HG03520 (cell line): ENCODE measurements at regions not wholly inside any gene's neighbourhood (a gene's known extent, or its start where the extent isn't known, plus 50 kb on each side); places are given as distances from the start of the nearest gene placed in this dataset.

ENCODE experiments used
- ATAC-seq: cut with Tn5 transposase; IDR thresholded peaks from one replicate; pipeline ENCODE4 v1.9.1; 2021; ENCODE audit warnings: mild to moderate bottlenecking, moderate library complexity; ENCODE audit not compliant: unreplicated experiment

DNA sequence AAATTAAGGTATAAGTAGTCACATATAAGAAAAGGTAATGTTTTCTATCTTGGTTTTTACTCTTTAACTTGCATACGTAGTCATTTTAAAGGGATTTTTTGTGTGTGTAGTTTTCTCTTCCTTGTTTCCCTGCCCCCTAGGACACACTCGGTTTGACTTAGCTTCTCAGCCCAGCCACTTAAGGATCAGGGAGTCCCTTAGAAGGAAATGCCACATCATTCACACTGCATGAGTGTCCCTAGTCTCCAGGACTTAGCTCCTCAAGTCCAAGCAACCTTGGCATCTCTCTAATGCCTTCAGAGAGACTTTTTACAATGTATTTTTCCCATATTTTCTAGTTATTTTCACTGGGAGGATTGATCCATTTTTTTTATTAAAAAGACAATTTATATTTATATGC is 1407.7 kb downstream of the EFNB2 start:
- ATAC-seq, result no peak

DNA sequence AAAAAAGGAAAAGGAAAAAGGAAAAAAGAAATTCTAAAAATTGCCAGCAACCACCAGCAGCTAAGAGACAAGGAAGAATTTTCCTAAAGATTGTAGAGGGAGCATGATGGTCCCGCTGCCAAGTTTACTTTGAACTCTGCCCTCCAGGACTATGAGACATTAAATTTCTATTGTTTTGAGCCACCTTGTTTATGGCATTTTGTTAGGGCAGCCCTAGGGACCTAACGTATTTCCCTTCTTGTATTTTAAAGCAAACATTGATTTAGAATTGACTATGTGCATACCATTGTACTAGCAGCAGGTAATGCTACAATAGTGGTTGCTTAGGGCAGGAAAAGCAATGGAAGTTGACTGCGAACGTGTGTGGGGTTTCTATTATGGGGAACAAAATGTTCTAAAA is 1414.2 kb downstream of the EFNB2 start:
- ATAC-seq, result no peak

DNA sequence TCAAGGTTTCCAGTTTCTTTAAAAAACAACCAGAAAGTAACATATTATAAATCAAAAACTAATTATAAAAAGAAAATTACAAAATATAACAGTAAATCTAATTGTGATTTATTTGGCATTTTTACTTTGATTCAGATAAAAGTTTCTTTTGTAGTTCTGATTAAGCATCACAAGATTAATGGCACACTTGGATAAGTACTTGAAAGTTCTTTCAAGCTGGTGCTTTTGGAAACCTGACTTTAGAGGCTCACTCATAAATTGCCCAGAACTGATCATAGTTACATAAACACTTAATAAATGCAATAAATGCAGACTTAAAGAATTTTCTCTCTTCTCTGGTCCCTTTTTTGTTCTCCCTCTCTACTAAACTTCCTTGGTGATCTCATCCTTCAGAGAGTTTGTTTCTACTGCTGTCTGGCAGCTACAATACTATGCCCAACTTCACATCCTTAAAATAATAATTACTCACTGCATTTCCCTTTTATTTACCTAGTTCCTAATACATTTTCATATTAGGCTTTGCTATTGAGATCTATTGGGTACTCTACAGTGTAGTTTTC is 1417.0 kb downstream of the EFNB2 start:
- no peak for ATAC-seq

DNA sequence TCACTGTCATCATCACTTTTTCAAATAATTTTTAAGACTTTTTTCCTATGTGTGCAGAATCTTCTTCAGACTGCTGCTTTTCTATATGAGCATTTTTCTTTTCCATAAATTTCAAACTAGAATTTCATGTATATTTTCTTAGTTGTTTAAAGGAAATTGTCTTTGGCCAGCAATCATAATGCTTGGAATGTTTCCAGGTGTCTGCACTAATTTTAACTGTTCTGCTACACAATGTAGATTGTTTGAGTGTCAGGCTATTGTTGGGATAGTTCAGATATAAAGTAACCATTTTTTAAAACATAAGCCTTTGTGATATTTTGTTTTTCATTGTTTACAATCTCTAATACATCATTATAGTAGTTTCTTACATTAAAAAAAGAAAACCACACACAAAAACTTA is 1418.5 kb downstream of the EFNB2 start:
- no peak for ATAC-seq

DNA sequence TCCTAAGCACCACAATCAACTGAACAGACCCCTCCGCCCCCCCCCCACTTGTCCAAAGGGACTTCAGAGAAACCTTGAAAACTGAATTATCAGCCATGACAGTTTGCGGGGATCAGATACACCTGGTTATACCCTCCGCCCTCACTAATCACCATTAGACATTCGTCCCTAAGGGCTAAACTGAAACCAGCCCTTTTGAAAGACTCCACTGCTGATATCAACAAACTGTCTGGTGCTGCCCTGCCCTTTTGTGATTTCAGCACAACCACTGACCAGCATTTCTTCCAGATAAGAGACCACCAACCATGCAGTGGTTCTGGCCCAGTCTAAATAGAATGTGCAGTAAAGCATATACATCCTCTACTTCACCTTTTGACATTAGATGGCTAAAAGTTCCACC is 1422.9 kb downstream of the EFNB2 start:
- no peak for ATAC-seq

DNA sequence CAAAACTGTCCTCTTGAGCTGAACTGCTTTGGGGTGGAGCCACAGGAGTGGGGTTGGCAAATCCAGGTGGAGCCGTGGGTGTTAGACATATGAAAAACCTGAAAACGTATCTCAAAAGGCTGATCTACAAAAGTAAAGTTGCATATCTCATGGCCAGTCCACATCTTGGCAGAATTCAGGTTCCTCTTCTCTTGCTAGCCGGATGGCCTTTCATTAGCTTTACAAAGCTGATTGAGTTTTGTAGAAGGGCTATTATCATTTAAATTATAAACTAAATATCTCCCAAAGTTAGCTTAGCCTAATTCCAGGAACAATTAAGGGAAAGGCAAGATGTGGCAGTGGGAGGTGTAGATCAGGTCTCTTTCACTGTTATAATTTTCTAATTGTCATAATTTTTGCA is 1427.7 kb downstream of the EFNB2 start:
- no peak for ATAC-seq

DNA sequence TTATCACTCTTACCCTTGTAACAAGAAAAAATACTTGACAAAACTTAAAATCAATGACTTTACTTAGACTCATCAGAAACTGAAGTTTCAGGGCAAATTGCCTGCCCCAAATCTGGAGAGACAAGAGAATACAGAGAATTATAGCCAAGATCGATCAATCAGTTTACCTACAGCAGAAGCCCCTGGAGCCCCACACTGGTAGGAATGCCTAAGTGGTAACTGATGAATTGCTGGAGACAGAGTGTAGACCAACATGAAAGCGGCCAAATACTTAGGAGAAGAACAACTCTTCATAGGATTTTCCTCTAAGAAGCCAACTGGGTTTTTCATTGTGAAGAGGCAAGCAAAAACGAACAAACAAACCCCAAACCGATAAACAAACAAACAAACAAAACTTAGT is 1430.0 kb downstream of the EFNB2 start:
- ATAC-seq, result no peak

DNA sequence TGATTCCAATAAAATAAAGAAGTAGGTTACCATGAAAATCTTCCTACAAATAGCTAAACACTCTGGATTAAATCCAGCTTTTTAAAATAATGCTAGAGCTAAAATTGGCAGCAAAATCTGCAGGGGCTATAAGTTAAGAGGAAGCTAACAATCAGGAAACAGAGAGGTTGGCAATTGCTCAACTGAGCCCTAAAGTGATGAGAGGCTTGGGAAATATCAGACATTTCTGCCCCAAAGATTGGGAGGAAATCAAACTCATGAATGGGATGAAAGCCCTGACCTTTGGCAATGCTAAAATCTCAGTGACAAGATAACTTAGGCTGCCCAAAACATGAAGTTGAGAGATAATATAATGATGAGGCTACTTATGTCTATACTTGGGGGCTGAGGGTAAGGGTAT is 1437.9 kb downstream of the EFNB2 start:
- no peak for ATAC-seq

DNA sequence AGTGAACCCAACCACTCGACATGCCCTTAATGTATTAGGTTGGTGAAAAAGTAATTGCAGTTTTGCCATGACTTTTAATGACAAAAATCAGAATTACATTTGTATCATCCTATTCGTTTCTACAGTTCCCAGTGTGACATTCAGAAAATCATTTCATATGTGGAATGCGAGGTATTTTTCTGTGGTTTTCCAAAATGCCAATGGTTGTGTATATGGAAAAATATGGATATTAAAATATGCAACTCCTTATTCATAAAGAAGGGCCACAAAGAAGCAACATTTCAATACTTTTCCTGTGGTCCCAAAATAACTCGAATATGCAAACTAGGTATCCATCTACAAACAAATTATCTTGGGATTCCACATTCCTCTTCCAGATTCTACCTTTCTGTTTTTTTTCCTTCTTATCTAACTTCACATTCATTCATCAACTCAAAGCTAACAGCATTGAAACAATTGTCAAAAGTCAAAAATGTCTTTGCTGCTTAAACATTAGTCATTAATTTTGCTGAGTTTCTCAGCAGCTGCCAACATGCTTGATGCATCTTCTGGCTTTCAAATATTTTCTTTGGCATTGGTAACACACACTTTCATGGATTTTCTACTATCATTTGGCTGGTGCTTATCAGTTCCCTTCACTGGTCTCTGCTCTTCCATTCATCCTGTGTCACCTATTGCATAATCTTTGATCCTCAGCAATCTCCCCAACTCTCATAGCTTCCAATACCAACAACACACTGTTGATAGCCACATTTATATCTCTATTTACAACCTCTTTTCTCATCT is 1445.4 kb downstream of the EFNB2 start:
- ATAC-seq, result no peak

DNA sequence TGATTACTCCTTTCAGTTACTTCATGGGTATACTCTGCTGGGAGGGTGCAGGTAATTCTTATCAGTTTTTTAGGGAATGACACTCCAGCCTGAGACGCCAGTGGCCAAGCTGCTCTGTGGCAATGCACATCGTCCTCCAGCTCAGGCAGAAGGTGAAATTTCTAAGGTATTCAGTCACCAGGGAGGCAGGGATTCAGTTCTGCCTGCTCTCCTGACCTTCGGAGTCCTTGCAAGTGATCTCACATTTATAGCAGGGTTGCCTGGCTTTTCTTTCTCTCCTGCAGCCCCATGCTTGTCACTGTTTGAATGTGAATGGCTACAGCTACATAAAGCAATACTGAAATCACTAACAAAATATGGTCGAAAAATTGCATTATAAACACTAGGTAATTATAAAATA is 1447.5 kb downstream of the EFNB2 start:
- no peak for ATAC-seq

DNA sequence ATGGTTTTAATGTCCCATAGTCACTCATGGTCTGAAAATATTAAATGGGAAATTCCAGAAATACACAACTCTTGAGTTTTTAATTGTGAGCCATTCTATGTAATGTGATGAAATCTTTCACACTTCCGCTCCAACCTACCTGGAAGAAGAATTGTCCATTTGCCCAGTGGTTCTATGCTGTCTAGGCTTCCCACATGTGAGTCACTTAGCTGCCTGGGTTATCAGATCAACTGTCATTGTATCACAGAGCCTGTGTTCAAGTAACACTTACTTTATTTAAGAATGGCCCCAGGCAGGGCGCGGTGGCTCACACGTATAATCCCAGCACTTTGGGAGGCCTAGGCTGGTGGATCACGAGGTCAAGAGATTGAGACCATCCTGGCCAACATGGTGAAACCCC is 1450.5 kb downstream of the EFNB2 start:
- ATAC-seq, result no peak

DNA sequence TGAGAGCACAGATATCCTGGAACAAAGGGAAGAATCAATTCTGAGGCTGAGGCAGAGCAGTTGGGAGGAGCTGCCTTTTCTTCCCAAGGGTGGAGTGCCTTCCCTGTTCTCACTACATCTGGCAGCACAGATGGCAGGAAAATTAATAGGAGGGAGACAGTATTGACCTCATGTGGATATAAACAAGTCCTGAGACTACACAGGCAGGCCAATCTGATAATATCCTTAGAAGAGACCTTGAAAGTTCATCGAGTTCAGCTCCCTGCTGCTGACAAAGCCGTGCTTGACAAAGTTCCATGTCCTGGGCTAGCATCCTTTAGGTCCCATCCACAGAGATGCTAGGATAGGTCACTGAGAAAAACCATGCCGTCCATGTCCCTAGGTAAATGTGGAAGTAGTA is 1451.5 kb downstream of the EFNB2 start:
- ATAC-seq, result no peak

DNA sequence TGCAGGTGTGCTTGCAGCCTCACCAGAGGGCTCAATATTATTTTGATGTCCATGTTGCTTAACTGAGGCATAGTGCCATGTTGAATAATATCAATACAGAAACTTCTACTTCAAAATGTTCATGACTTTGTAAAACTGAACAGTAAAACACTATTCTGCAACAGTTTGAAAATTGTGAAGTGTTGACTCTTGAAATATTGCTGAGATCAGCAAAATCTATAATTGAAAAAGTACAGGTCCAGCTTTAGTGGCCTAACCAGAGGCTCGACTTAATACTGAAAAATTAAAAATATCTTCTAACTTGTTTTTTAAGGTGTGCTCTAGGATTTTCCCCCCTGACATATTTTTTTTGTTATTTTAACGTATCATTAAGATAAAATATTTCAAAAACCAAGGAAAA is 1460.7 kb downstream of the EFNB2 start:
- ATAC-seq, result no peak

DNA sequence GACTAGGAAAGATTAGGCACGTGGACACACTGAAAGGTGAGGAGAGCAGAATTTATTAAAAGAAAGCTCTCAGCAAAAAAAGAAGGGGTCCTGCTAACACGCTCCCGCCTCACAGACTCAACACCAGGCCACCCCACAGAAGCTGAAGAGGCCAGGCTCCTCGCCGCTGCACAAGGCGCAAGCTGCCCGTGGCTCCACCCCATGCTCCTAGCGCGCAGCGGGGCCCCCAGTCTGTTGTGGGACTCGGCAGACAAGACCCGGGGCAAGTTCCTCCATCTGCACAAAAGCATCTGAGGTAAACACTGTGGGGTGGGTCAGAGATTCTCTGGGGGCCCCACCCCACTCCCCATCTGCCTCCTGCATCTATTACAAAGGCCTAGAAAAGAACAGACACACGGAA is 1462.4 kb downstream of the EFNB2 start:
- no peak for ATAC-seq

DNA sequence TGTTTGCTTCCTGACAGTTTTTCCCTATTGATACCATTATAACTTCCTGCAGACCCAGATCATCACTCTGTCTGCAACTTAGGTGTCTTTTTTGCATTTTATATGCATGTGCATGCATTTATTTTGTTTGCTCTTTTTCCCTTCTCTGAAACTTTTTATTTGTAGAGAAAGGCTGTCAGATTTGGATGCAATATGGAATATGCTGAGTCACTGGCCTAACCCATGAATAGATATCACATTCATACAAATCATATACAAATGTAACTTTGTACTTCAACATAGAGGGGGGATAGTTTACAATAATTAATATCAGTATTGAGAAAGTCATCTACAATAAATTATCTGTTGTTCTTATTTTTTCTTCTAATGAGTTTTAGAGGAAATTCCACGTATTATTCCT is 1465.0 kb downstream of the EFNB2 start:
- ATAC-seq, result no peak

DNA sequence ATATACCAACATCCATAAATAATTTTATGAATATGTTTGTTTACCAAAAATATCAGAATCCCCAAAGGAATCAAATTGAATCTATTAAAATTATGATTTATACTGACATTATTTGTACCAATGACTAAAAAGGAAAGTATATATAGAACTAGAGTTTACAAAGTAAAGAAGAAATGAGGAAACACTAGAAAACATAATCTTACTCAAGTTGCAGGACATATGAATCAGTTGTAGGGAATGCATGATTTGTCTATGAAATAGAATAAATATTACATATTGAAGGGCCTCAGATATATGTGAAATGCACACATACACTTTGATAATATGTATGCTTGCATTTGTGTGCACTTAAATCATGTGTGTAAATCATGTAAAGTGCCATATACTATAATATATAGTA is 1466.4 kb downstream of the EFNB2 start:
- no peak for ATAC-seq

DNA sequence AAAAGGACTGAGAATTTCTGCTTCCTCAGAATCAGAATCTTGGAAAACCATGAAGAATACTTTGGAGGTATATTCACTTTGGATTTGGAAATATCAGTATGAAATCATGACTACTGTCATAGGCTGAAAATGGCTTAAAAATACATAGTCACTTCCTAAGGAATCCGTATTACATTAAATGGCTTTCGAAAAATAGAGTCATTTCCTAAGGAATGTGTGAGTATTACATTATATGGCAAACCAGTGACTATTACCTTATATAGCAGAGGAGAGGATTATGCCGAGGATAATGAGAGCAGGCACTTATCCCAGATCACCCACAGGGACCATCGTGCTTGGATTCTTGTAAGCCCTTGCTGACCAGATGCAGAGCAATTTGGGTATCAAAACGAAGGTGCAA is 1471.8 kb downstream of the EFNB2 start:
- no peak for ATAC-seq

DNA sequence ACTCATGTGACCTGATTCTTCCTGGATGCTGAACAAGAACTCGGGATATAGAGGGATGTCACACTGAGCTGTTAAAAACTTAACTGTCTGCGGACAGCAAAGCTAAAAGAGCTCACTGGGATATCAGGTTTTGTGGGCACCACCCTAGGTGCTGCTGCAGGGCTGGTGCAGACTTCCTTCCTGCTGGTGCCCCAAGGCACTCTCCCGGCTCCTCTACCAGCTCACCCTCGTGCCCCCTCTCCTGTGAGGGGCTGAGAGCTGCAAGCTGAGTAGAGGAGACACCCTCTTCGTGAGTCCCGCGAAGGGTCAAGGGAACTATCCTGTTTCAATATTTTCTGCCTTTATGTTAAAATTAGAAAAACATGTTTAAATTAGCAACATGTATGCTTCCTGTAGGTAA is 1475.7 kb downstream of the EFNB2 start:
- ATAC-seq, result no peak

DNA sequence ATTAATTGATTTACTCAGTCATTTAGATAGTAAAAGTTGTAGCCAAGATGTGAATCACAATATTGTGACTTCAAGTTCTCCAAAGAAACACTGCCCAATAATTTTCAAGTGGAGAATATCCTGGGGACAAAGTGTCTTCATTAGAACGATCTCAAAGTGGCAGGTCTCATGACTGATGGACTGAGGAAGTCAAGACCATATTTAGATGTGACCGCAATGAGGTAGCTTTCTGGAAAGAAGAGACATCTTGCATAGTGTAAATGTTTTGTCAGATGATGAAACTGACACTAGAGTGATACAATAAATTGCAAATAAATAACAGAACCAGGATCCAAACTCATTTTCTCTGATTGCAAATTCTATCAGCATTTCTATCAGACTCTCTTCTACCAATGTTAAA is 1476.9 kb downstream of the EFNB2 start:
- ATAC-seq, result peak; percentile 44

DNA sequence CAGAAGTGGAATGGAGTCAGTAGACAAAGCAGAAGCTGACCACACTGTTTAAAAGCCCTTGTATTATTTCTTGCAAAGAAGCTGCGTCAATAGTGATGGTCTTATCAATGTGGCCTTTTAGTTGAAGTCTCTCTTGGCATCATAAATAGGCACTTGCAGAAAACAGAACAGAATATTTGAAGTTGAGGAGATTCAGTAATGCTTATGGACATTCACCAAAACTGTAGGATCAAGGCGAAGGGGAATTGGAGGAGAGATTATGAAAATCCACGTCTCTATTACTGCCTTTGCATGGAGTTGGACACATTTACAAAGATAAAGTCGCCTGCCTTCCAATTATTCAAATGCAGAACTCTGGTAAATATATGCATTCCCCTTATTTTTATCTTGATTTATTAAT is 1482.8 kb downstream of the EFNB2 start:
- no peak for ATAC-seq

DNA sequence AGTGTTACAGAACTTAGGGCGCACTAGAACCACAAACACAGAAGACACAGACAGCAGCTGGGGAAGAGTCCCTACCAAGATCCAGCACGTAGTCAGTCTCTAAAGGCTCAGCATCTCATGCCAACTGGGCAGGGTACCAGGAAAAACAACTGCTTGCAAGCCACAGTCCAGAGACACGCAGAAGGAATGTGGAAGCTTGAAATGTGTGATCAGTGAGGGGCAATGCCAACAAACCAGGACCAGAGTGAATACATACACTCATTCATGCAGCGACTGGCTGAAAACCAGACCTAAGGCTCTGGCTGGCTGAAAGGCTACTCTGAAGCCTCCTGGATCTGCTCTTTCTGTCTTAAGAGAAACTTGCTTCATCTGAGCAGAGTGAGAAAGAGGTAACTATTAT is 1484.8 kb downstream of the EFNB2 start:
- no peak for ATAC-seq

DNA sequence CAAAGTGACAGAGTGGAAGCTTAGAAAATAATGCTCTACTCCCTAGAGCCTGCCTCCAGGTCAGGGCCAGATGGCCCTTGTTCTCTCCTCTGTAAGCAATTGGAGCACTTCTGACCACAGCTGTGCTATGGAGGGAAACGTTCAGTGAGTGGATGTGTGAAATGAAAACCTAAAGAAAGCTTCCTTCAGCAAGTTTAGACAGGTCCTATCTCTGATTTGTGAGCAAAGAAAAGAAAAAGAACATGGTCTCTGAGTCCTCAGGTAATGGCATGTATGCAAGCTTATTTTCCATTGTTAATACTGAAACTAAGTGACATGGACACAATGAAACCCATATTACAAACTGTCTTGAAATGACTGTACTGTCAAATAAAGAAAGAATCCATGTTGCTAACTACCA is 1486.8 kb downstream of the EFNB2 start:
- ATAC-seq, result peak; percentile 92

DNA sequence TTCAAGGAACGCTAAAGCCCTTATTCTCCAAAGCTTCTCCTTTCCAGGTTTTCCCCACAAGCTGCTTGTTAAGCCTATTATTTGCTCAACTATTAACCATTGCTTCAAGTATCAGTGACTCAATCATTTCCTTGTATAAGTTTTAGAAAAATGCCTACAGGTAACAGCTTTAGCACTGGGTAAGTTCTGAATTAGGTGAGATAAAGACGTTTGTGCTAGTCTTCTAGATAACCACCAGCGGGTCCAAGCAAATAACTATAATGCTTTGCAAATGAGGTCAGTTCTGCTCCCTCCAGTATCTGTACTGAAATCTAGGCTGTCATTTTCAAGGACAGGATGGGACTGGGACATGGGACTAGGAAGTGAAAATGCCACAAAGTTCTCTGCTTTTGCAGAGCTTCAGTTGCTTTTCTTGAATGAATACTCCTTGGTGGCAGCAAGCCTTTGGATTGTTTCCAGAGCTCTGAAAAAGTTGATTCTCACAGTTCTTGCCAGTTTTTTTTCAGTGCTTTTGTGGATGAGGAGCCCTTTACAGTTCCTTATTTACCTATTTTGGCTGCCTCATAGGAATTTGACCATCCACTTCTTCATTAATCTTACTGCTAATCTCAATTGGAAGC is 1487.7 kb downstream of the EFNB2 start:
- no peak for ATAC-seq
